ENCODE measurements at regions not wholly inside any gene's neighbourhood (a gene's known extent, or its start where the extent isn't known, plus 50 kb on each side); places are given as distances from the start of the nearest gene placed in this dataset.

- TF ChIP-seq CTCF (IDR thresholded peaks at IDR 0.05) (no peak), REST (IDR thresholded peaks at IDR 0.05; ENCODE audit: low read depth, low read length) (no peak), EP300 (IDR thresholded peaks at IDR 0.05; ENCODE audit: borderline replicate concordance in 1 of 2, low read depth in 1 of 2, low read length in 1 of 2) (no peak), SMC3 (IDR thresholded peaks at IDR 0.05; ENCODE audit: low read depth, low read length) (no peak), EZH2phosphoT487 (IDR thresholded peaks at IDR 0.05; ENCODE audit: borderline replicate concordance, low read depth) (no peak), GABPA (IDR thresholded peaks at IDR 0.05; ENCODE audit: low read depth) (no peak), TEAD4 (IDR thresholded peaks at IDR 0.05; ENCODE audit: borderline replicate concordance, insufficient read depth) (no peak), MAX (IDR thresholded peaks at IDR 0.05; ENCODE audit: low read depth) (no peak), YY1 (IDR thresholded peaks at IDR 0.05; ENCODE audit: low read depth) (no peak), JUND (IDR thresholded peaks at IDR 0.05) (no peak)
Observed at GRCh38 chr6:27136978-27137814, 110.3 kb upstream of the PRSS16 start.
